H1 (cell line): ENCODE measurements at regions not wholly inside any gene's neighbourhood (a gene's known extent, or its start where the extent isn't known, plus 50 kb on each side); places are given as distances from the start of the nearest gene placed in this dataset.

Experiments used
- CBX5 ChIP-seq: fragments of 300-800, 300-1000 bp; sonication (generic); IDR thresholded peaks from 2 replicates; pipeline ENCODE4 v1.7.1; 2016; ENCODE audit warnings: antibody characterized with exemption, low read length, low read depth
- CHD7 ChIP-seq: fragments of 300-600 bp; sonication (generic); IDR thresholded peaks from 2 replicates; pipeline ENCODE4 v1.7.1; 2012; ENCODE audit warnings: low read length, moderate library complexity, mild to moderate bottlenecking, inconsistent platforms; ENCODE audit not compliant: insufficient replicate concordance
- FOSL1 ChIP-seq: IDR thresholded peaks from 2 replicates; pipeline ENCODE4 v1.6.1; 2011; ENCODE audit warnings: mild to moderate bottlenecking, low read depth, low read length, moderate library complexity; ENCODE audit not compliant: insufficient read depth
- GTF2F1 ChIP-seq: IDR thresholded peaks from 2 replicates; pipeline ENCODE4 v1.6.1; 2012; ENCODE audit warnings: low read depth, low read length, improper control_type of control experiment, borderline replicate concordance

DNA sequence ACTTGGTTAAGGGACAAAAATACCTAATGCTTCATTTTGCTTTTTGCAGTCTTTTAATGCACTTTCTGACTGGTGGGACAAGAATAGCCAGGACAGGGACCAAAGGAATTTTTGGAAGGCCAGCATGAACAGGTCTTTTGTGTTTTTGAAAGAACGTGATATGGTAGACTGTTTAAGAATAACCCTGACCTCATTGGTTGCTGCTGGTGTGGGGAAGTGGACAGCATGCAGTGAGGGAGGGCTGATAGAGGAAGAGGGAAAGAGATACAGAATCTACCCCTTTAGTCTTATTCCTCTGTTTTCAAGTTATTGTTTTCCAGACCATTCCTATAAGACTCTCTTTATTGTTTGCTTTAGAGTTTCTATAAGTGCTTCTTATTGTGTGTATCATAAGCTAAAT, 816.2 kb downstream of the CDH11 start (continued):
- TF ChIP-seq CHD7 (no peak), GTF2F1 (no peak), FOSL1 (no peak), CBX5 (no peak)
